ENCODE measurements at regions not wholly inside any gene's neighbourhood (a gene's known extent, or its start where the extent isn't known, plus 50 kb on each side); places are given as distances from the start of the nearest gene placed in this dataset.

DNA sequence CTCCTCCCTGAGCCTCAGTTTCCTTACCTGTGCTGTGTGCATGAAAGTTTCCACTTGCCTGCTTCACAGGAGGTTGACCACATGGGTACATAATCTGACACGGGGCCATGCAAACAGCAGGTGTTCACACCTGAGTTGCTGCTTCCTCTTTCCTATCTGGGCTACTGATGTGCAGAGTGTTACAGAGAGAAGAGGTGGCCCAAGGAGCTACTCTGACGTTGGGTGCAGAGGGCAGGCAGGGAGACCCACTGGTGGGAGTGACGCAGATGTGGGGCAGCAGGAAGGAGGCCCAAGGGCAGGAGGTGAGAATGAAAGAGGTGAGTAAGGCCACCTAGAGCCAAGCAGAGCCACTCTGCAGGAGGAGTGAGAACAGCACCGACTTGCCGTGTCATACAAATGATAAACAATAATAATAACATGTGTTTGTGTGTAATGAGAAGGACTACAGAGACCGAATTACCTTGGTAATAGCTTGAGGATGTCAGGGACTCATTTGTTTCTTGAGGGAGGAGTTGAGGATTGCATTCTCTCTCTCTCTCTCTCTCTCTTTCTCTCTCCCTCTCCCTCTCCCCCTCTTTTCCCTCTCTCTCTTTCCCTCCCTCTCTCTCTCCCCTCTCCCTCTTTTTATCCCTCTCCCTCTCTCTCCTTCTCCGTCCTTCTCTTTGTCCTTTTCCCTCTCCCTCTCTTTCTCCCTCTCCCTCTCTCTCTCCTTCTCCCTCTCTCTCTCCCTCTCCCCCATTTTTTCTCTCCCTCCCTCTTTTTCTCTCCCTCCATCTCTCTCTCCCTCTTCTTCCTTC, 87.4 kb upstream of the IGSF21 start:
- DNase-seq, result no peak

DNA sequence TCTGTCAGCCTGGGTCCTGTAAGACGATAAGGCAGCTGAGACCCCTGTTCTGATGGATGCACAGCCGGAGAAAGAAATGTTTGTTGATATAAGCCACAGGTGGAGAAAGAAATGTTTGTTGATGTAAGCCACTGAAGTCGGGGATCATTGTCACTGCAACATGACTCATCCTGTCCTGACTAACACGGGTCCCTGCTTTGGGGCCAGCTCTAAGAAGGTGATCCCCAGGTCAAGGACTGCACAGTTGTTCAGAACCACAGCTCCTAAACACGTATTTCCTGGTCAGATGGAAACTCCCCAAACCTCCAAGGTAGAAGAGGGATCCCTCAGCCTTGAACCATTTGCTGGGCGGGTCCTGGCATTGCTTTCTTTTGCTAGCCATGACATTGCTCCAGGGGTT, 86.4 kb upstream of the IGSF21 start:
- DNase-seq, result no peak

DNA sequence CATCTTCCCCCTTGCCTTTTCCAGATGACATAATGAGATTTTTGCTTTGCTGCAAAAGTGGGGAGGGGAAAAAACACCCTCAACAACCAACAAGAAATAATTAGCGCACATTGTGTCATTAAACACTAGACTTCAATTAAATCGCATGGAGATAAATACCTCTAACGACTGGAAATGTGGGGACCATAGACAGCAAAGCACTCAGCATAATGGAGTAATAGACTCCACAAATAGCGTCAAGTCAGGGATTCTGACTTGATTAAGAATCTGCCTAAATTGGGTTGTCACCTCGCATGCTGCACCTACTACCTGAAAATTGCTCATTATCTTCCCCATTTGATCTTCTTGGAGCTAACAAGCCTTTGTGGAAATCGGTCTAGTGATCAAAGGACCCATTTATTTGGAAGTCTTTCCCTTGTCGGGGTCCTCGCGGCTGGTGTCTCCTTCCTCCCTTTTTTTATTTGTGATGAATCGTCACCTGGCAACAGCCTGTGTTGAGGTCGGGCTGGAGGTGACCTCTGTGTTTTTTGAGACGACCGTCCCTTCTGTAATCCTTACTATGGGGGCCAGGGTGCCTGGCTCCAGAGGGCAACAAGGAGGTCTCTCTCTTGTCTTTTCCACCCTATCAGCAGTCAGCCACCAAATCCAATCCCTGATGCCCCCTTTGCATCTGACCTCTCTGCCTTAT, 75.3 kb upstream of the IGSF21 start:
- no peak for DNase-seq

DNA sequence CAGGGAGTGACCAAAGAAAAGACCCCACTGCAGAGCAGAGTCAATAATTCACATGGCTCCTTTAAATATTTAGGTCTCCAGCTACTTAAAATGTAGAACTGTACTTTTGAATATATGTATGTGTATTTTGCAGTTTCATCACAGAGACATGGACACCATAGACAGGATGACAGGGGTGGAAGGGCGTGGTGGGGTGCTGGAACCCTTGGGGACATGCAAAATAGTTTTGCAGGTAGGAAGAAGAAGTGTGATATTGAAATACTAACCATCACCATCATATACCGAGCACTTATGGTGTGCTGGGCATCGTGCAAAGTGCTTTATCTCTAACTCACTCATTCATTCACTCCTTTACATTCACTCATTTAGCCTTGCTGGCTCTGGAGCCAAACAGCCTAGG, 72.5 kb upstream of the IGSF21 start:
- no peak for DNase-seq

DNA sequence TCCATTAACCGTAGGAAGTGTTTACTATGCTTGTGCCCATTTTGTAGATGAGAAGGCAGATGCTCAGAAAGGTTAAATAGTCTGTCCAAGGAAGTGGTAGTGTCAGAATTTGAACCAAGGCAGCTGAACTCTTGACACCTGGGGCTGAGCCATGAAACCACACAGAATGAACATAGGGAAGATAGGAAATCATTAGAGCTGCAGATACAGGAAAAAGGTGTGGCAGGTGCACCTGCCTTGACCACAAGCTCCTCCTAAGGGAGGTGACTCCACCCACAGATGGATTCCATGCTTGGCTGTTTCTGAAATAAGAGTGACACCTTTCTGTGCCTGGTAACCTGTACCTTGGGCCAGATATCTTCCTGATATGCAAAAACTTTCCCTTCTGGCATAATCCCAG, 69.9 kb upstream of the IGSF21 start:
- DNase-seq, result no peak

DNA sequence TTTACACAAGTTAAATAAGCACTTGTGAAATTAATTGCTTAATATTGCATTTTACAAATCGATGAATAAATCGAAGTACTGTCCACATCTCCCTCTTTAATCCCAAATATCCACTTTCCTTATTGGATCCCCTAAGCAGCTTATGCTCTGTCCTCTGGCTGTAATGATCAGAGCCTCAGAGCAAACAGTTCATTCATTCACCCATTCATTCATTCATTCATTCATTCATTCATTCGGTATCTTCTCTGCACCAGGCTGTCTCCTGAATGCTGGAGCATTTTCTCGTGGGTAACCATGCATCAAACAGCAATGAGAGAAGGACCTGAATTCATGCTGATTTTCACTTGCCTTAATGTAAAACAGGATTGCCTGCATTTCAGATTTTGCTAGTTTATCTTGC, 69.5 kb upstream of the IGSF21 start:
- DNase-seq, result no peak

DNA sequence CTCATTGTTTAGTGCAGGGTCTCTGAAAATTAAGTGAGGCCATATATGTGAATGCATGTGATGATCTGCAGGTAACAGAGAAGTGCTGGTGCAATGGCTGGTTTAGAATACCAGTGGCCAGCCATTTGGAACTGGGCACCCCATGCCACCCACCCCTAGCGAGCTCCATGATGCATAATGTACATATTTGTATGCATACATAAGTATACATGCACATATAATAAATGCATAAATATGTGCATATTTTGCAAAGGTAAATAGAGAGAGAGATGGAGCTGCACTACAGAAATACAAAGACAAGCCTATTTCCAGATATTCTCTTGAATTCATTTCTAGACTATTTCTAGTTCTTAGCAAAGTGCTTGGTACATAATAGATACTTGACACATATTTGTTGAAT, 68.5 kb upstream of the IGSF21 start:
- DNase-seq, result no peak

DNA sequence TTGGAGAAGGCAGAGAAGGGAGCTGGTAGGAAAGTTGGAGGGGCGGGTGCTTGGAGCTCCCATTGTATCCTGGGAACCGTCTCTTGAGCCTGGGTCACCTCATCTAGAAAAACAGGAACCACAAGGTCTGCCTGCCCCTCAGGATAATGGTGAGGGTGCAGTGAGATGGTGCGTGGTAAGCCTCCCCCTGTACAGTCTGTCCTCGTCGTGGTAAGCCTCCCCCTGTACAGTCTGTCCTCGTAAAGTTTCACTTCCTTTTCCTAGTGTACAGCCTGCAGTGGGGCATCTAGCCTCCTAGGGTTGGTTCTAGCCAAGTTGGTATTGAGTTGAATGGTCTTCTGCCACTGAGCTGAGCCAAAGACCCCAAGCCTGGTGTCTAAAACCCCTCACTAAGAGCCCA, 66.5 kb upstream of the IGSF21 start:
- DNase-seq, result no peak

DNA sequence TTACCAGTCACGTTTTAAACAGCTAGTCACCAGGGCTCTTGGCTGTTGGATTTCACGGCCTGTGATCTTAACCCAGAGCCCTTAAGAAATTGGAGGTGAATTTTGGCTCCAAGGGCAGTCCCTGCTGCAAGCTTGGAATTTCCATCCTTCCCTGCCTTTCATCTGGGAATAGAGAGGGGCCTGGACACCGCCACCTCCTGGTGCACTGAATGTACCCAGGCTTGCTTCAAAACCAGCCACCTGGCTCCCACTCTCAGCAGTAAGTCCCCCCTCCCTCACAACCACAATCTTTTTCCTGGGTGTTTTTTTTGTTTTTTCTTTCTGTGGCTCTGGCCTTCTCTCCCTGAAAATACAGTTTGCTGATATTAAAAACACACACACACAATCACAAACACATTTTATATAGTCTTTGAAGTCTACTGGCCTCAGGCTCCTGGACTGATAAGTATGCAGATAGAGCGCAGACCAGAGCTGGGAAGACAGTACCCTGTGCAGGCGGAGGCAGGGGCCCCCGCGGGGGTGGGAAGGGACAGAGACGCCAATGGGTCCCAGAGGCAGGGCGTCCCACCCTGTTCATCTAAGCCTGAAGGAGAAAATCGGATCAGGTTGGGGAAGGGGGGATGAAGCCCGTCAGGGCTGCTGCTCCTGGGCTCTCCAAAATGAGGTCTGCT, 65.8 kb upstream of the IGSF21 start:
- DNase-seq, result no peak

DNA sequence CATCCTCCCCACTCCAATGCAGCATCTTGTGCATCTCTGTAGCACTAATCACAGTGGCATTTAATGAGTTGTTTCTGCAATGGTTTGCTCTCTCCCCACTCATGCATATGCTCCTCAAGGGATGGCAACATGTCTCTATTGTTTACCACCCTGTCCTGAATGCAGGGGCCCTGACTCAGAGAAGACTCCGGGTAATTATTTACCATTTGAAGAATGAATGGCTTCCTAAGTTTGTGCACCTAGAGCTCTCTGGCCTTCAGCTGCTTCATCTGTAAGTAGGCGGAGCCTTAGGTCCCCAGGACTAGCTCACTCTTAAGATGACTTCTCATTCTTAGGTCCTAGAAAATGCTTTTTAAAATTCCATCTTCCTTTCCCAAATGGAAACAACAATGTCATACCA, 63.7 kb upstream of the IGSF21 start:
- no peak for DNase-seq

DNA sequence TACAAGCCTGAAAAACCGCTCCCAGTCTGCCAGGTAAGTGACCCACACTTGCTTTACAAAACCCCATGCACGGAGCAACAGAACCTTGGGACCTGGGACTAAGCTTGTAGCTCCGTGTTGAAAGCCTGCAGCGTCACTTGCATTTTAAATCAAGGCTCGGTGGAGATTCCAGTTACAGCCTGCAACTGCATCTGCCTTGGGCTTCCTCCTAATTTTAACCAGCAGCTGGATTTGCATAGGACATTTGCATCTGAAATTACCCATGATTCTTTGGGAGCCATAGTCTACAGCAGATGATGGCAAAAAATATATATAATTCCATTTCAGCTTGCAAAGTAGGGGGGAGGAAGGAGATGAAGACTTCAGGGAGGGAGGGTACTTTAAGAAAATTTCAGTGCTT, 62.4 kb upstream of the IGSF21 start:
- DNase-seq, result no peak

DNA sequence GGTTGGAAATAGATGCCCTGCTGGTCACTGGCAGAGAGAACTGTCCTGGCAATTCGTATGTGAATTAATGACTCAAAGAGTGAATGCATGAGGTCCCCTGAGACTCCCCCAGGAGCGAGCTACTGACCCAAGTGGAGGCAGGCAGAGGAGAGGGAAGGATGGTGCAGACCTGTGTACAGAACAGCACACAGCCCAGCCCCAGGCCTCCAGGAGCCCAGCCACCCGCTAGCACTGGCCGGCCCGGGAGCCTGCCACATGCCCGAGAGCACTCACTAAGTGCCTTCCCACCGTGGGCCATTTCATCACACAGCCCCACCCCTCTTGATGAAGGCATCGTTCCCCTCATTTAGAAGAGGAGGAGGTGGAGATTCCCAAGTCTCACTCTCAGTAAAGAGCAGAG, 62.0 kb upstream of the IGSF21 start:
- DNase-seq, result no peak

DNA sequence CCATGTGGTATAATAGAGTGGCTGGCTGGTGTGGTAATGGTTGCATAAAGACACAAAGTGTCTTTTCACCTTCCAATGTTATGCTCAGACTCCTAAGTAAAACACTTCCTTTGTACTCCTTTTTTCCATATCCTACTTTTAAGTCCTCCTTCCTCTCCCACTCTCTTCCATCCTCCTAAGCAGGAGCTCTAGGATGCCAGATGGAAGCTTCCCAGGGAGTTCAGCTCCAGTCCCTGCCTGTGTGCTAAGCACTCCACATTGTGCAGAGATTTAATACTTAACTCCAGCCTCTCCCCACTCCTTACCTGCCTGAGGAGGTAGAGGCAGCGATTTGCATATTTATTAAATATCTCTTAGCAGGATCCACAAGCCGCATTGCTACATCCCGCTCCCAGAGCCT, 60.5 kb upstream of the IGSF21 start:
- no peak for DNase-seq

DNA sequence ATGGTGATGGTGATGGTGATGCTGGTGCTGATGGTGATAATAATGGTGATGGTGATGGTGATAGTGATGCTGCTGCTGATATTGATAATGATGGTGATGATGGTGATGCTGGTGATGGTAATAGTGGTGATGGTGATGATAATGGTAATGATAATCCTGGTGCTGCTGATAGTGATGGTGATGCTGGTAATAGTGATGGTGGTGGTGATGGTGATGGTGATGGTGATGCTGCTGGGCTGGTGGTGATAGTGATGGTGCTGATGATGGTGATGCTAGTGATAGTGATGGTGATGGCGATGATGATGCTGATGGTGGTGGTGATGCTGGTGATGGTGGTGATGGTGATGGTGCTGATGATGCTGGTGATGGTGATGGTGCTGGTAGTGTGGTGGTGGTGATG, 58.4 kb upstream of the IGSF21 start:
- no peak for DNase-seq

DNA sequence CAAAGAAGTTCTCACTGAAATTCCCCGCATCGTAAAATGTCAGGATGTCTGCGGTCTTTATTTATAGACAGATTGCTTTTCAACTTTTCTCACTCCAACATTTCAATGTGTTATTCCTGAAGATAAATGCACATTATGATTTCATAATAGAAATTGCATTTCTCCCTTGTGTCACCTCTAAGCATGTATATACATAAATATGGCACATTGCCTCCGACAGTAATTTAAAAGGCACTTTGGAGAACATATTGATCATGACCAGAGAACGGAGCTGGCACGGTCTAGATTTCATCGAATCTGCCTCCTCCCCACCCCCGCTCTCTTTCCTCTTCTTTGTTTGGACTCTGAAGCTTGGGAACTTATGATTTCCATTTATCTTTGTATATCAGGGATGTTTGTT, 54.9 kb upstream of the IGSF21 start:
- DNase-seq, result no peak

DNA sequence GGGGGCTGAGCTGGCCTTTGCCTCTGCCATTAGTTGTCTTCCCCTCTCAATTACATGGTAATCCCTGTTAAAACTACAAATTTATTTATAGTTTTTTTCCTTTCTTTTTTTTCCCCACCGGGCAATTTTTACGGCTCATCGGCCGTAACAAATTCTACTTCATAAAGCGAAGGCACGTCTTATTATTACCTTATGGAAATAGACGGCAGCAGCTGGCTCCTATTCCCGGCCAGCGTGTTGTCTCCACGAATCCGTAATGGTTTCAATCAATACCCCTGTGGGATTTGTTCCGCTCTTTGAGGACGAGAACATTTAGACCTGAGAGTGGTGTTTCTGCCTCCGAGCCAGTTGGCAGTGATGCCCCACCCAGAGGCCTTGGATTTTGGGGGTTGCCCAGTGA, 52.4 kb upstream of the IGSF21 start:
- no peak for DNase-seq

DNA sequence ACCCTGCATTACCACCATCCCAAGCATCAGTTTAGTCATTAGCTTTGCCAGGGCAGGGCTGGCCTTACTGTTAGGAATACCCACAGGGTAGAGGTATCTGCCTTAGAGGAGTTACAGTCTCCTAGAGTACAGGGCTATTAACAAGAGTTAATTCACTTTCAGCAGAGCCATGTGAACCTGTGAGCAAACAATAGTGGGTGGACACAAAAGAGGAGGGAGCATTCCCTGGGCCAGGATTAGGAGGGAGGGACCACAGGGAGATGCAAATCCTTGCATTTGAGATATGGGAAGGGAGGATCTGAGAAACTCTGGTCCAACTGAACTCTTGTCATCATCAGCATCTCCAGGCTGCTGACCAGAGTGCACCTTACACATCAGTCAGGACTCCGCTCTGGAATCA, 51.1 kb upstream of the IGSF21 start:
- DNase-seq, result no peak

DNA sequence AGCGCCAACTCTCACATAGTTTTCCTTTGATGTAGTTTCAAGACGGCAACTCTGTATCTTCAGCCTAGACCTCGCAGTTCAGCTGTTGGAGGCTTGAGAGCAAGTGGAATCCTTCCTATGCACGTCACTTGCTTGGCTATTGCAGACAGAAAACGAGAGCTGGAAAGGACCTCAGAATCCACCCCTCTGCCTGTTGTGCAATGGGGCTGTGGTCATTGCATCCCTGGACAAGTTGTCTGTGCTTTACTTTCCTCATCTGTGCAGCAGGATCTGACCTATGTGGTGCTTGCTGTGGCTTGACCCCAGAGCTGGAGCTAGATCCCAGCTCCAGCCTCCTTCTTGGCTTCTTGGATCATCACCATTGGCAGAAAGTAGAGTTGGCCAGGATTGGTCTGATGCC, 50.0 kb upstream of the IGSF21 start:
- DNase-seq, result no peak

All from activated effector memory CD4-positive, alpha-beta T cell treated with anti-CD3 and anti-CD28 coated beads, Interleukin-2, amount 50 U/mL, for 16 hours (primary cell).